ENCODE measurements at regions not wholly inside any gene's neighbourhood (a gene's known extent, or its start where the extent isn't known, plus 50 kb on each side); places are given as distances from the start of the nearest gene placed in this dataset.

GRCh38 chr1:191414981-191415640 is 743.2 kb upstream of the RGS18 start (continued):
- TF ChIP-seq STAT6 (CRISPR knock-in tag; IDR thresholded peaks at IDR 0.05): no peak
- no peak for TF ChIP-seq HNRNPH1 (optimal IDR thresholded peaks at IDR 0.05; ENCODE audit: low read depth, low read length)
- no peak for TF ChIP-seq BRD9 (IDR thresholded peaks at IDR 0.05; ENCODE audit: low read depth, partially characterized antibody)
- no peak for TF ChIP-seq CREB3 (tag; conservative IDR thresholded peaks at IDR 0.05; ENCODE audit: low read depth)

GRCh38 chr1:191419842-191420241 is 738.4 kb upstream of the RGS18 start:
- no peak for ATAC-seq
- FAIRE-seq: no peak
- CTCF ChIA-PET (ENCODE audit: low intra/inter-chr PET ratio): no interaction called here

More at GRCh38 chr1:191419842-191420241, 738.4 kb upstream of the RGS18 start:
- no TSS peak for BruUV-seq (replicated peaks)
- H2AFZ ChIP-seq (ENCODE audit: low read depth, low read length): no peak overlapping the region
- DNase-seq (ENCODE audit: extremely low read depth in 1 of 4, low spot score in 3 of 4): no peak
- POLR2A ChIA-PET: no interaction called here
- H3K27ac ChIP-seq (ENCODE audit: extremely low read depth, low read depth, low read length): no peak overlapping the region
- no peak overlapping the region for H3K9ac ChIP-seq (ENCODE audit: insufficient read depth in 1 of 2, low read depth in 2 of 2, low read length in 2 of 2)
- intact Hi-C loops (cut with micrococcal nuclease): no loop called here
- no peak overlapping the region for H3K4me2 ChIP-seq (ENCODE audit: insufficient read depth, low read length)
- no peaks in the 10 kb centered on the region for H3K4me1 ChIP-seq (replicated peaks in 1 of 2; ENCODE audit: control insufficient read depth in 2 of 2, insufficient read depth in 2 of 2, low read length in 2 of 2)
- no peaks in the 10 kb centered on the region for H3K27me3 ChIP-seq (ENCODE audit: control insufficient read depth in 2 of 2, insufficient read depth in 2 of 2, low read length in 2 of 2)
- H3K4me3 ChIP-seq: no peak overlapping the region
- TF ChIP-seq PKNOX1 (IDR thresholded peaks at IDR 0.05) (no peak), SRSF7 (optimal IDR thresholded peaks at IDR 0.05; ENCODE audit: low read depth, low read length) (no peak), HNRNPH1 (optimal IDR thresholded peaks at IDR 0.05; ENCODE audit: low read depth, low read length) (no peak), CREB3 (tag; conservative IDR thresholded peaks at IDR 0.05; ENCODE audit: low read depth) (no peak), FOXP1 (CRISPR knock-in tag; IDR thresholded peaks at IDR 0.05) (no peak)
- no peaks in the 10 kb centered on the region for H3K36me3 ChIP-seq (ENCODE audit: control insufficient read depth, insufficient read depth, low read length)
- no peaks in the 10 kb centered on the region for H4K20me1 ChIP-seq (replicated peaks; ENCODE audit: control insufficient read depth, insufficient read depth, low read length)
- 0% methylated on average over 1 of the region's 1 CpG for WGBS (ENCODE audit: insufficient coverage, low coverage, missing lambda C conversion rate)
- in situ Hi-C loops (cut with MboI): no loop called here
- H3K9me1 ChIP-seq (ENCODE audit: control insufficient read depth, insufficient read depth, low read length): no peaks in the 10 kb centered on the region
- H3K79me2 ChIP-seq (ENCODE audit: control insufficient read depth, insufficient read depth, low read length): no peaks in the 10 kb centered on the region
- H3K9me3 ChIP-seq (replicated peaks; ENCODE audit: control insufficient read depth, insufficient read depth, low read depth, low read length): no peaks in the 10 kb centered on the region
